ENCODE measurements at regions not wholly inside any gene's neighbourhood (a gene's known extent, or its start where the extent isn't known, plus 50 kb on each side); places are given as distances from the start of the nearest gene placed in this dataset.

- TF ChIP-seq CTCF (IDR thresholded peaks at IDR 0.05) (no peak), POLR2A (IDR thresholded peaks at IDR 0.05) (no peak)
Measured at GRCh38 chr18:65363011-65363410, 387.8 kb upstream of the CDH7 start.

Data from adrenal gland (tissue), 5 donors.